K562 (cell line): ENCODE measurements at regions not wholly inside any gene's neighbourhood (a gene's known extent, or its start where the extent isn't known, plus 50 kb on each side); places are given as distances from the start of the nearest gene placed in this dataset.
A peak's percentile ranks its signal among the peaks of the same experiment; 100 is the strongest.

Experiments
- BCOR ChIP-seq: fragments of 450-650 bp; IDR thresholded peaks from 2 replicates; pipeline ENCODE4 v1.6.1; 2016
- CBX5 ChIP-seq: IDR thresholded peaks from 2 replicates; pipeline ENCODE4 v1.6.1; 2014; ENCODE audit warnings: low read depth, borderline replicate concordance
- CREB1 ChIP-seq, 2 experiments: sonication (generic) in 1 of 2; formaldehyde crosslinking in 1 of 2; IDR thresholded peaks; 2 replicates each; pipeline versions ENCODE4 v1.6.1 to v1.8.0; 2012 to 2022; ENCODE audit warnings: inconsistent platforms in 1 of 2, mild to moderate bottlenecking in 1 of 2, missing genetic modification reagents in 1 of 2, moderate library complexity in 1 of 2
- CREB3 ChIP-seq: fragments of 450-650 bp; conservative IDR thresholded peaks from 2 replicates; pipeline ENCODE4 v1.6.1; 2016; ENCODE audit warnings: missing genetic modification characterization, low read depth, mild to moderate bottlenecking, missing compliant biosample characterization, moderate library complexity
- ELF4 ChIP-seq: fragments of 450-650 bp; formaldehyde crosslinking; IDR thresholded peaks from 2 replicates; pipeline ENCODE4 v1.4.0; 2022; ENCODE audit warnings: missing genetic modification characterization
- FIP1L1 ChIP-seq: fragments of 200-400 bp; formaldehyde crosslinking; IDR thresholded peaks from 2 replicates; pipeline ENCODE4 v1.6.1; 2018; ENCODE audit warnings: mild to moderate bottlenecking, low read depth, low read length; ENCODE audit not compliant: poor library complexity, severe bottlenecking
- FOXA3 ChIP-seq, 2 experiments: fragments of 450-650 bp in 1 of 2; sonication (generic) in 1 of 2; formaldehyde crosslinking; IDR thresholded peaks in 1 of 2; conservative IDR thresholded peaks in 1 of 2; 2 replicates each; pipeline versions ENCODE4 v1.4.0 to v1.8.0; 2020 to 2022; ENCODE audit warnings: mild to moderate bottlenecking in 2 of 2, missing genetic modification reagents in 1 of 2
- HINFP ChIP-seq: fragments of 450-650 bp; conservative IDR thresholded peaks from 2 replicates; pipeline ENCODE4 v1.6.1; 2016; ENCODE audit warnings: missing genetic modification characterization, low read depth, mild to moderate bottlenecking, control low read depth, missing compliant biosample characterization
- KAT7 ChIP-seq: sonication (generic); formaldehyde crosslinking; IDR thresholded peaks from 2 replicates; pipeline ENCODE4 v1.8.0; 2022; ENCODE audit warnings: missing genetic modification reagents, mild to moderate bottlenecking, borderline replicate concordance
- LCOR ChIP-seq: sonication (generic); formaldehyde crosslinking; IDR thresholded peaks from 2 replicates; pipeline ENCODE4 v1.8.0; 2022; ENCODE audit warnings: mild to moderate bottlenecking, missing genetic modification reagents
- MEF2D ChIP-seq: conservative IDR thresholded peaks from 2 replicates; pipeline ENCODE4 v1.6.1; 2016; ENCODE audit warnings: low read depth, missing genetic modification characterization, missing compliant biosample characterization
- MITF ChIP-seq: IDR thresholded peaks from 2 replicates; pipeline ENCODE4 v1.6.1; 2014; ENCODE audit warnings: antibody characterized with exemption
- NFYB ChIP-seq: IDR thresholded peaks from 2 replicates; pipeline ENCODE4 v1.6.1; 2011; ENCODE audit warnings: mild to moderate bottlenecking, moderate library complexity; ENCODE audit not compliant: insufficient read length; ENCODE audit errors: extremely low read depth
- PKNOX1 ChIP-seq: fragments of 450-650 bp; IDR thresholded peaks from 2 replicates; pipeline ENCODE4 v1.6.1; 2016
- RUNX1 ChIP-seq: sonication (generic); IDR thresholded peaks from 2 replicates; pipeline ENCODE4 v1.6.1; 2016; ENCODE audit warnings: antibody characterized with exemption, low read depth
- SRSF7 ChIP-seq: fragments of 200-400 bp; formaldehyde crosslinking; optimal IDR thresholded peaks from 2 replicates; pipeline ENCODE3; 2017; ENCODE audit warnings: mild to moderate bottlenecking, low read depth, low read length
- ZBTB17 ChIP-seq: fragments of 450-650 bp; formaldehyde crosslinking; IDR thresholded peaks from 2 replicates; pipeline ENCODE4 v1.4.0; 2020; ENCODE audit warnings: mild to moderate bottlenecking
- ZBTB7A ChIP-seq: IDR thresholded peaks from 2 replicates; pipeline ENCODE4 v1.6.1; 2011; ENCODE audit warnings: low read depth, mild to moderate bottlenecking, low read length, moderate library complexity, borderline replicate concordance; ENCODE audit not compliant: control insufficient read depth
- ZKSCAN8 ChIP-seq: fragments of 200-800 bp; sonication (Bioruptor generic); IDR thresholded peaks from 2 replicates; pipeline ENCODE4 v1.6.1; 2016; ENCODE audit warnings: missing genetic modification characterization, missing compliant biosample characterization
- ZNF395 ChIP-seq: fragments of 200-800 bp; sonication (Bioruptor generic); IDR thresholded peaks from 2 replicates; pipeline ENCODE4 v1.6.1; 2017; ENCODE audit warnings: missing genetic modification characterization, missing compliant biosample characterization
- ZNF431 ChIP-seq: sonication (generic); formaldehyde crosslinking; IDR thresholded peaks from 2 replicates; pipeline ENCODE4 v1.8.0; 2022; ENCODE audit warnings: mild to moderate bottlenecking, missing genetic modification reagents
- ZNF444 ChIP-seq: fragments of 250-450 bp; sonication (Bioruptor Pico); IDR thresholded peaks from 2 replicates; pipeline ENCODE4 v1.4.0; 2020; ENCODE audit warnings: mild to moderate bottlenecking, moderate library complexity

GRCh38 chr5:36442352-36442751 is 140.7 kb upstream of the RANBP3L start (continued):
- TF ChIP-seq LCOR (no peak), MEF2D (tag) (peak; percentile 64; the same call in 1 of the 2 replicates), ELF4 (CRISPR knock-in tag) (peak; percentile 77), MITF (no peak), RUNX1 (no peak), HINFP (peak; percentile 74), ZBTB17 (CRISPR knock-in tag) (peak; percentile 62; the same call in 1 of the 2 replicates), FIP1L1 (no peak), PKNOX1 (no peak), BCOR (no peak), NFYB (no peak), ZKSCAN8 (CRISPR knock-in tag) (peak; percentile 79; the same call in 1 of the 2 replicates), ZNF431 (no peak), SRSF7 (no peak), CBX5 (no peak), KAT7 (CRISPR knock-in tag) (no peak), ZBTB7A (no peak), ZNF395 (peak; percentile 50), CREB3 (tag) (peak; percentile 97), ZNF444 (CRISPR knock-in tag) (0 out of 2 replicates have a peak, but pooled peaks have one; percentile 32), CREB1 (IDR thresholded peaks at IDR 0.05) (0 out of 2 replicates have a peak, but pooled peaks have one; percentile 28), CREB1 (CRISPR knock-in tag; IDR thresholded peaks at IDR 0.05) (no peak), FOXA3 (CRISPR knock-in tag; conservative IDR thresholded peaks at IDR 0.05 in 1 of 2, IDR thresholded peaks at IDR 0.05 in 1 of 2) (peak in 1 of 2 experiments; percentile 62; a peak in 2 of 4 replicates)
